CD4-positive, alpha-beta T cell treated with Interleukin-4 for 4 hours (primary cell): ENCODE measurements at regions not wholly inside any gene's neighbourhood (a gene's known extent, or its start where the extent isn't known, plus 50 kb on each side); places are given as distances from the start of the nearest gene placed in this dataset.
"Not testable (repeated sequence)": the region's sequence is repeated elsewhere in the genome, so short reads cannot be mapped to it uniquely, and the experiment has no call there.

ENCODE experiments used
- DNase-seq: peaks from one replicate; pipeline ENCODE4 v3.0.0-alpha.2; 2020

DNA sequence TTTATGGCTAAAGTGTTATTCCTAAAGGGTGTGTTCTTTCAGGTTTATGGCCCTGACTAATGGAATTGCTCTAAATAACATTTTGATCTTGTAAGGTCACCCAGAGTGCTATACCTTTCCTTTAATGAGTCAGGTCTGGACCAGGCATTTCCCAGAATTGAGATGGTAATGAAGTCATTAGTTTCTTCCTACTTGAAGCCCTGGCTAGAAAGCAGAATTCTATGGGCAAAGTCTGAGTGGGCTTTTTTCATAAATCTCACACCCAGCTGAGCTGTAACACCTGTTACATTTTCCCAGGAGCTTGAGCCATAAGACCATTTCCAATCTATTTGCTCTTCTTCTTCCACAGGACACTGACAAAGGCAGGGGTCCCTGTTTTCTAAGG is 122.0 kb upstream of the ID4 start:
- DNase-seq = no peak

DNA sequence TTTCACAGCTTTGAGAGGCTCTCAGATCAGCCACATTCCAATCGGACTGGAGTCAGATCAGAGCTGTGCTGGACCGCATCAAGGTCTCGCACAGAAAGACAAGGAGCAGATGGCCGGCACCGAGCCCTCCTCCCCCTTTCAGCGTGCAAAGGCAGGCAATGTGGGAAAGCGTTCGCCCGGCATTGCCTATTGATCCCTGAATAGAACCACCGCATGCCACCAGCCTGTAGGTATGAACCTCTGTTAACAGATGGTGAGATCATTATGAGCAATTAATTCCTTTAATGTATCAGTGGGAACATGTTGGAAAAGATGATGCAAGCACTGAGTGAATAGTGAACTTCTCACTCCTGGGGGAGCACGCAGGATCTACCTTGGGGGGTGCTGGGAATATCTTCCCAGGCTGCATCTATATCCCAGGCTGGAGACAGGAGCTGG is 117.5 kb upstream of the ID4 start:
- DNase-seq = no peak

DNA sequence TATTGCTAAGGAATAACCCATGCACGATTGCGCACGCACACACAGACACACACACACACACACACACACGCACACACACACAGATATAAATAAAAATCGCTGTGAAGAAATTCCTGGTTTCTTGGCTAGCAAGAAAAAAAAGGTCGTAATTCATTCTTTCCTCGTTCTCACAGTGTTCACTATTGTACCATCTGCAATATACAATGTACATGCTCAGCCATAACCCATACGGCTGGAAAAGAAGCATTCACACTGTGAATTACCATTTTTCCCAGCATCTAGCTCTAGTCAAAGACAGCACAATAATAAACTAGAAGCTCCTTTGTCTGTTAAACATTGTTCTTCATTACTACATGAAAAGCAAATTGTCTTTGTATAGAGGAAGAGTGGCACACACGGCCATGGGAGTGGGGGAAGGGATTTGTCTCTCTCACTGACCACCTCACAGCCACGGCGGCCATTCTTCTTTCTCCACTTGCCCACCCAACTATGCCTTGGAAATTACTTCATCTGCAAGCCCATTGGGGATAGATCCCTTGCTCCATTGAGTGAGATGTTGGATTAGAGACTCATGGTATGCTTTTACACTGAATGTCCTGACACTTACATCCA is 115.3 kb upstream of the ID4 start:
- DNase-seq = no peak

DNA sequence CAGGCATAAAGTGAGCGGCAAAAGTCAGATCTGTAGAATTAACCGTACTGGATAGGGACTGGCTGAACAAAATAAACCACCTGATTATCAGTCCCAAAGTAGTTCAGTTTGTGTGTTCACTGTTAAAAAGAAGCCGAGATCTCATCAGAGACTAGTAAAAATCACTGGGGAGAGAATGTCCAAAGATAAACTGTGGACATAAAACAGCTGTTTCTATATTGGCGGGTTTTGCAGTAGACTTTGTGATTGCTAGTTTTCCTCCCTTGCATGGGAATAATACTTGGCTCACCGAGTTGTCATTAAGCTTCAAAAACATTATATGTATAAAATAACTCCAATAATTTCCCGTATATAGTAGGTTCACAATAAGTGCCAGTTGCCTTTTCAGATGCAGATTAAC is 114.2 kb upstream of the ID4 start:
- no peak for DNase-seq

DNA sequence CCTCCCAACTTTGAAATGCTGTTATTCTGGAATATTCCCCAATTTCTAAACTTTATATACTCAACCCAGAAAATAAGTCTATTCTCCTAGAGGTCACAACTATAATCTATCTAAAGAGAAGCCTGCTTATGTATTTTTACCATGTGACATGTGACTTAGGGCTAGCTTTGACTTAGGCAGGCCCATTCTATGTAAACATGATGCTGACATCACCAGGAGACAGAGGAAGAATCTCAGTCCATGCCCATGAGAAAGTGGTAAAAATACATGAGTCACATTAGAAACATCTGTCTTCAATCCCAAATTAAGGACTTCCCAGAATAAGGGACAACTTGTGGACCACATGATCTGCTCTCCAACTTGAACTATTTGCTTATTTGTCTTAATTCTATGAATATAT is 113.6 kb upstream of the ID4 start:
- no peak for DNase-seq

DNA sequence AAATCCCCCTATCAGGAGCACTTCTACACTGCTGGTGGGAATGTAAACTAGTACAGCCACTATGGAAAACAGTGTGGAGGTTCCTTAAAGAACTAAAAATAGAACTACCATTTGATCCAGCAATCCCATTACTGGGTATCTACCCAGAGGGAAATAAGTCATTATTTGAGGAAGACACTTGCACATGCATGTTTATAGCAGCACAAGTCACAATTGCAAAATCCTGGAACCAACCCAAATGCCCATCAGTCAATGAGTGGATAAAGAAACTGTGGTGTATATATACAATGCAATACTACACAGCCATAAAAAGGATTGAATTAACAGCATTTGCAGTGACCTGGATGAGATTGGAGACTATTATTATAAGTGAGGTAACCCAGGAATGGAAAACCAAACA is 111.7 kb upstream of the ID4 start:
- DNase-seq = not testable (repeated sequence)

DNA sequence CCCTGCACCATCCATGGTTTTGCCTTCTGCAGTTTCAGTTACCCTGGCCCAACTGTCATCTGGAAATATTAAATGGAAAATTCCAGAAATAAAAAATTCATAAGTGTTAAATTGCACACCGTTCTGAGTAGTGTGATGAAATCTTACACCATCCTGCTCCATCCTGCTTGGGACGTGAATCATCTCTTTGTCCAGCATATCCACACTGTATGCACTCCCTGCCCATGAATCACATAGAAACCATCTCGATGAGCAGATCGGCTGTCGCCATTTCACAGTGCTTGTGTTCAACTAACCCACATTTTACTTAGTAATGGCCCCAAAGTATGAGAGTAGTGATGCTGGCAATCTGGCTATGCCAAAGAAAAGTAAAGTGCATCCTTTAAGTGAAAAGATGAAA is 105.9 kb upstream of the ID4 start:
- DNase-seq = no peak

DNA sequence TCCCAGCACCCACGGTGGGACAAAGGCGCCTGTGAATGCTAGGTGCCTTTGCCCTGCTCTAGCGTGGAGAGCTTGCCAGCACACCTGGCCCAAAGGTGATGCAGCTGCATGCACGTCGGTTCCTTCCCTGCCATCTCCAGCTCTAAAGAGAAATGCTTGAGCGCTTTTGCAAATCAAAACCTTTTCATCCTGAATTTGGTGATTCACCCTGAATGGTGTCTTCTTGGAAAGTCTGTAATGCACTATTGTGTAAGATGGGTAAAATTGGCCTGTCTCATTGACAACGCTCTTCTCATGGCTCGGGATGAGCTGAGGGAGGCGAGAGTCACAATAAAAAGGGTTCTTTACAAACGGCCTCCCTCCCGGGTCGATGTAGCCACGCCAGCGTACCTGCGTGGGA is 103.1 kb upstream of the ID4 start:
- DNase-seq = no peak

DNA sequence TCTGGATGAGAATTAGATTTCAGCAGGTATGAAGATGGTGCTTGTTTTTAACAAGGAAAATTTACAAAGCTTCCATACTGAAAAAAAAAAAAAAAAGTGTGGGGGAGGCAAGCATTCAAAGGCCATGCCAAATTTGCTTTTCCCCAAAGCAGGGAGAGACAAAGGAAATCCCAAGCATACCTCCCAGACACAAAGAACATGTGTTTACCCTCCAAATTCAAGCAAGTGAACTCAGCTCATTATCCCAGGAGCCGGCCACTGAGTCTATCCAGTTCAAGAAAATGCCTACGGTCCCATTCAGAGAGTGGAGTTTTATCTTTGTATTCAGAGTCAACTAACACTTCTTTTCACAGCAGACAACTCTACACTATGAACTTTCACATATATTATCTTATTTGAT is 102.7 kb upstream of the ID4 start:
- no peak for DNase-seq

DNA sequence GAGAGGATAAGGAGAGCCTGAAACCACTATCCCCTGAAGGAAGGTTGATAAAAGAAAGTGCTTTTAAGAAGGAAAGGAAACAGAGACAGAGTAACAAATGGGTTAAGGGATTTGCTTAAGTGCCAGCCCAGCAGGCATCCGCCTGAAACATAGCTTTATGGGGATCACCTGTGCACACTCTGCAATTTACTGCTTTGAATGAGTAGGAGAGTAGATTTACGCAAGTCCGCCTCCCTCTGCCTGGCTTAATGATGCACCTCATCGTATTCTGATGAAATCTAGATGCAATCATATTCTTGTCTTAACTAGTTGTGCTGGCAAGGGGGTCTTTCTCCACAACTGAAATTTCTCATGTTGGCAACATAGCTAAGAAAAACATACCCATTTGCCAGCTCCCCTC is 101.1 kb upstream of the ID4 start:
- no peak for DNase-seq

DNA sequence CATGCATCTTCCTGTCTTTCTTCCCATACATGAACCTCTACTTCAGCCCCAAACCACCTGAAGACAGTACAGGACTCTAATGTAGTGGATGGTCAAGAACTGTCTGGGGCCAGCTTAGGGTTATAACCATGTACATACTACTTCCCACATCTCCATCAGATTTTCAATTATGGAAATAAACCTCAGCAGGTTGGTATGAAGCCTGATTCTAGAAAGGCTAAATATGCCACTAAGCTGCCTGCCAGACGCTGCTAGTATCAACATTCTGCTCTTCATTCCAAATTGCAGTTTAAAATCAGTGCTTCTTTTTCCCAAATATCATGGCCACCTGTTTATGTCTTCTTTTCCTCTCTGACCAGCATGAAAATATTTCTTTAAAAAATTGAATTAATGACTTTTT is 99.2 kb upstream of the ID4 start:
- DNase-seq = no peak

DNA sequence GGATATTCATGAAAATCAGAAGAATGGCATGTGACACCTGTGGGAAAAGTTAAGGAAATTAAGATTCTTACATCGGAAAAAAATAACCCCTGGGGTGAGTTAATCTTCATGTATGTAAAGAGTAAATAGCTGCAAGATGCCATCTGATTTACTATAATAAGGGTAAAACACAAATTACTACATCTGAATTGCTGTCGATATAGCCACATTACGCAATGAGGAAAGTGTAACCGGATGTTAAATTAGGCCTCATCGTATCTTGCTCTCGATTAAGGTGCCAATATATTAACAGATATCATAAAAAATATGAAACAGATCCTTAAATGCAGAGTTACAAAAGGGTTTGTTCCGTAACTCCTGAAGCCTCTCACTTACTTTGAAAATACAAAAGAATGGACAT is 87.4 kb upstream of the ID4 start:
- no peak for DNase-seq

DNA sequence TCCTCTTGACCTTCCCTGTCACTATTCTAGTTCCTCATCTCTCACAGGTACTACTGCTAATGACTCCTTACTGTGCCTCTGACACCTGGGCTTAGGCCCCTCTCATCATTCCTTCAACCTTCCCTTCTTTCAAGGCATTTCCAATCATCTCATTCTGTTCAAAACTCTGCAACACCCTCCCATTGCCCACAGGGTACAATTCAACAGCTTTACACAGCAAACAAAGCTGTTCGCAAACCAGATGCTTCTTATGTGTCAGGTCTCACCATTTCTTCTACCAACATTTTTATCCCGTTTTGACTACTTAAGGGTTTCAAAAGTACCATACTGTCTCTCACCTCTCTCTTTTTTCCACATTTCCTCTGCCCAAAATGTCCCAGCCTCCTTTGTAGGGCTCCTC is 84.4 kb upstream of the ID4 start:
- no peak for DNase-seq

DNA sequence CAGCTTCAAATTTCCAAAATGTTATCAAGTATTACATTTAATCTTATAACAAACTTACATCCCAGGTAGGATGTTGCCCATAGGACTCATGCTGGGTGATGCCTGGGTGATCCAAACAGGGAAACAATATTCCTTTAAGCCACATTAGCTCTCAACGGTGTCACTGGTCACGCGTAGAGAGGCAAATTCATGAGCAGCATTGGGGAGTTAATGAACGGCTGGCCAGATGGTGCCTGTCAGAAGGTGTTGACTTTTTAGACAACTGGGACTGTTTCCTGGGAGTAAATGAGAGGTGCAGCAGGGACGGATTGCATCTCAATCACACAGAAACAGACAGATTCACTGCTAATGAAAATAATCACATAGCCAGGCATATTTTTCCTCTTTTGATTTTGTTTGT is 83.3 kb upstream of the ID4 start:
- DNase-seq = no peak

DNA sequence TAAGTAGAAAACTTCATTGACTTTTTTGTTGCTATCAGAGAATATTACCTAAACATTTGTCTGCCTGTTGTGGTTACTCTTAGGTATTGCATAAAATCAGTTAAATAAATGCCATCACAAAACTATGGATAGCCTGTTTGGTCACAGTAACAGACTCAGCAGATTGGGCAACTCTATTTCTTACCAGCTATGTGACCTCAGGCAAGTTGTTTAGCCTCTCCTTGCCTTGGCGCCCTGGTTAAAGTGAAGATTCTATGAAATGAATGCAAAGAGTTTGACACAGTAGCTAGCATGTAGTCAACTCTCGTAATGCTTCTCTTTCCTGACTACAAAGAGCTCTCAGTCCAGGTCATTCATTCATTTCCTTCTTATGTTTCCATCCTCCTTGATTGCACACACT is 82.5 kb upstream of the ID4 start:
- no peak for DNase-seq

DNA sequence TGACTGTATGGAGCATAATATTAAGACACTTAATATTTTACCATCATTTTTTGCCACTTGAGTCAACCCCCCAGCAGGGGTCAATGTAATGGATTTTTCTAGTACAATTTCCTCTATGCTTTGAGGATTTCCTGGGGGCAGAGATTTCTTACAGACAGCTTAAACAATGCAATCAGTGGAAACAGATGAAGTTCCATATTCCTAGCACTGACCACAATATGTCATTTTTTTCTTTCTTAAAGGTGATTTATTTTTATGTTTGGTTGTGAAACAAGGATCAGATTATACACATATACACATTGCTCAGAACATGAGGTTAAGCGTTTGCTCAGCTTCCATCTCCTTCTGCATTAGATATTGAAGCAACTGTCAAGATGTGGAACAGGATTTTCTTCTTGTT is 82.0 kb upstream of the ID4 start:
- no peak for DNase-seq

DNA sequence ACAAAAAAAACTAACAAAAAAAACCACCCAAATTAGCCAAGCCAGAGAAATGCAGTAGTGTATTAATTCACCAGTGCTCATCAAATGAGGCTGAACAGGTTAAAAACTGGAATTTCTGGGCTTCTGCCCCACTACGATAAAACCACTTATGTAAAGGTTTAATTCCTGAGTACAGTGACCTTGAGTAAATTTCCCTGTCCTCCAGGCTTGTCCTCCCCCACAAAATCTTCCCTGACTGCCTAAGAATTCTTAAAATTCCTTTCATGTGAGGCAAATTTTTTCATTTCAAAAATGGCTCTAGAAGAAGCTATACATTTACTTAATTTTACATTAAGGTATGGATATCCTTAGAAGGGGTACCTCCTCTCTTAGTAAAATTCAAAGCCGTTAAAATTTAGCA is 80.1 kb upstream of the ID4 start:
- DNase-seq = no peak

DNA sequence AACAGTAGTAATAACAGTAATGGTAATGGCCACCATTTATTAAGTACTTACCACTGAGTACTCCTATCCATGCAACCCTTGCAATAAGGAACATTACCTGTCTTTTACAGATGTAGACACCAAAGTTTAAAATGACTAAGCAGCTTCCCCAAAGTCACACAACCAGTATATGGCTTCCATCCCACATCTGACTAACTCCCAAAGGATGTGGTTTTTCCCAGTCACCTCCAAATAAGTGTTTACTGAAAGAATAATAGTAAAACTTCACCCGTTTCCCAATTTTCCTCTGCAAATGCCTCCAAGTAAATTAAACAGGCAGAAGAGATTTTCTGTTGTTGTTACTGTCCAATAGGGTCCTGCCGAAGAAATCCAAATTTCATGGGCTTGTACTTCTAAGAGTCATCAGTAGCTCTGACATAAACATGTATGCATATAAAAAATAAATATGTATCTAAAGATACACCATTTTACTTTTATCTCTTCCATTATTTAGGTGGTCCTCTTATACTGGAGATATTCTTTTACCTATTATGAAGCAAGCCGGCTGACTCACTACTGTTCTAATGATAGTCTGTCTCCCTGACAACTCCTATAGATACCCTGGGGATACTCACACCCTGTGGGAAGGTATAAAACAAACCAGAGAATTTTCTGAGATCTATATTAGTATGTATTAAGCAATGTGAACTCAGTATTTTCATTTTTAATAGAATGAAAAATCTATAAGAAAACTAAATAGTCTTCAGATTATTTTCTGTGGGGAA is 77.9 kb upstream of the ID4 start:
- no peak for DNase-seq

DNA sequence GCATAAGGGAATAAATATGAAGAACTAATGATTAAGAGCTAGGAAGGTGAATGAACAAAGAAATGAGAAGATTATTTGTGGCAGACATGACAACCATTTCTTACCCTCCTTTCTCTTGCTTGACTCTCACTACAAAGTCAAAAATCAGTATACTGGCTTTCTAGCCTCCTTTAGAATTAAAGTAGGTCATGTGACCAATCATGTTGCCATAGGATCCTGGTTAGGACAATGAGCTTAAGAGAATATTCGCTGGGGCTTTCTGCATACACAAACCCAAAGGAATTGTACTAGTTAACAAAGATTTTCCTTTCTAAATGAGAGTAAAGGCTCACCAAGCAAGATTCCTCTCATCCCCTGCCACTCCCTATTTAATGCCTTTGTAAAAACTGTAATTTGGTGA is 76.0 kb upstream of the ID4 start:
- no peak for DNase-seq

DNA sequence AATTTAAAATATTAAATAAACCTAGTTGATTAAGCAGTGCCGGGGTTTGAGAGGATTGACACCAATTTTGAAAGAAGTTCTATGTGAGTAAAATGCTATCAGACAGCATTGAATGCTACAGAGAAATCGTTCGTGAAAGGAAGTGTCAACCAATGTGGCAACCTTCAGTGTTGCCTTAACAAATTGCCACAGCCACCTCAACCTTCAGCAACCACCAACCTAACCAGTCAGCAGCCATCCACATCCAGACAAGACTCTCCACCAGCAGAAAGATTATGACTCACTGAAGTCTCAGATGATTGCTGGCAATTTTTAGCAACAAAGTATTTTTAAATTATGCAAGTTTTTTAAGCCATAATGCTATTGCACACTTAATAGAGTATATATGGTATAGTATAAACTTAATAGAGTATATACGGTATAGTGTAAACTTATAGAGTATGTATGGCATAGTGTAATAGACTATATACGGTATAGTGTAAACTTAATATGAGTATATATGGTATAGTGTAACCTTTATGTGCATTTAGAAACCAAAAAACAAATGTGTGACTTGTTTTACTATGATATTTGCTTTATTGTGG is 65.3 kb upstream of the ID4 start:
- DNase-seq = no peak

DNA sequence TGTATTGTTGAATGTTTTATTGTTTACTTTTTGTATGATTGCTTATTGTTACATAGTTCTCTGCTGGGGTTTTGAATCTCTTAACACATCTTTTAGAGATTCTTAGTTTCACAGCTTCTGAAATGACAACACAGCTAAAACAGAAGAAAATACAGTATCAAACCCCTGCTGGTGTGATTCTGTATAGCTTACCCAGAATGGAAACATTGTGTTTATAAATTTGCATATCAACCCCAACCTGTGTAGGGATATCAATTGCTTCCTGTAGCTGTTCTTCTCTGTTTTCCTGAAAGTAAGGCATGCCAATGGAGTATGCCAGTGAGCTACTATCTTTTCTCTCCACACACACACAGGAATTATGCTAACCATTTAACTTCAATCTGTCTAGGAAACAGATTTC is 64.3 kb upstream of the ID4 start:
- no peak for DNase-seq

DNA sequence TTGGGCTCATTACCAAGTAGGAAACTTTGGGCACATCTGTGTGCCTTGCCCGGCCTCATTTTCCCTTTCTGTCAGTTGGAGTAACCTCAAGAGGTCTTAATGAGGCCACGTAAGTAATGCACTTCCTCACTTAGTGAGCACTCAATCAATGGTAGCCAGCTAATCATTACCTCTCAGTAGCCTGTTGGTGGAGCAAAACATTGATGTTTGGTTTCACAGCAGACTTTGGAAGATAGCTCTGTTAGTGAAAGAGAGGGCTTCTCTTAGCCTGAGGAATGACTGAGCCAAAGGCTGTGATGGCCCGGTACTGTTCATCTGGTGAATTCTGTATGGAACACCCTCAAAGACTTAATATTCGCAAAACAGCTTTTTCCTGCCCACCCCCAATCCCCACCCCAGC is 55.9 kb upstream of the ID4 start:
- no peak for DNase-seq

DNA sequence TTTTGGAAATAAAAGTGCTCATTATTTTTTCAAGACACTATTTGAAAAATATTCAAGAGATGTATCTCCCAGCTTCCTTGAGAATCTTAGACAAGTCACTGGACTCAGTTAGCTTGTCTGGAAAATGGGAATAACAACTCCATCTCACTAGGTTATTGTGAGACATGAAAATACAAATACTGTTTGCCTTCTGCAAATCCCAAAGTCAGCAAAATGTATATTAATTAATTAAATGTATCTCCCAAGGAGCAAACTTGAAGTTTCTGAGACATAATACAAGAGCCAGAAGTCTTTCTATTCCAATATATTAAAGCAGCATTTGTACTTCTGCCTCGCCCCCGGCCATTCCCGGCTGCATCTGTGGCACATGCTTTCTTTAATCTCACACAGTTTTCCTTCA is 54.6 kb upstream of the ID4 start:
- no peak for DNase-seq
